GM12873 (cell line): ENCODE measurements at regions not wholly inside any gene's neighbourhood (a gene's known extent, or its start where the extent isn't known, plus 50 kb on each side); places are given as distances from the start of the nearest gene placed in this dataset.

ENCODE experiments used
- CTCF ChIP-seq: IDR thresholded peaks from 2 replicates; pipeline ENCODE4 v1.5.1; 2012; ENCODE audit warnings: low read depth, mild to moderate bottlenecking, moderate library complexity, low read length, control low read depth; ENCODE audit not compliant: insufficient read depth; ENCODE audit errors: missing control alignments

GRCh38 chr4:156190615-156191014 lies 236.9 kb upstream of the CTSO start:
- no peak for TF ChIP-seq CTCF

GRCh38 chr4:156188596-156188995 lies 234.9 kb upstream of the CTSO start:
- TF ChIP-seq CTCF: no peak

GRCh38 chr4:156186111-156186510 lies 232.4 kb upstream of the CTSO start:
- no peak for TF ChIP-seq CTCF

GRCh38 chr4:156185514-156186055 lies 231.9 kb upstream of the CTSO start:
- TF ChIP-seq CTCF: no peak

GRCh38 chr4:156182269-156182668 lies 228.6 kb upstream of the CTSO start:
- no peak for TF ChIP-seq CTCF

- TF ChIP-seq CTCF: no peak
Measured at GRCh38 chr4:156177941-156178340, 224.3 kb upstream of the CTSO start.

- no peak for TF ChIP-seq CTCF
Measured at GRCh38 chr4:156176896-156177295, 223.2 kb upstream of the CTSO start.
